ENCODE measurements at regions not wholly inside any gene's neighbourhood (a gene's known extent, or its start where the extent isn't known, plus 50 kb on each side); places are given as distances from the start of the nearest gene placed in this dataset.
"Not testable (repeated sequence)": the region's sequence is repeated elsewhere in the genome, so short reads cannot be mapped to it uniquely, and the experiment has no call there.

- no peak for DNase-seq
These were observed 636.2 kb upstream of the KLF12 start for GRCh38 chr13:74770361-74770760.

- DNase-seq: no peak
These were observed 635.1 kb upstream of the KLF12 start for GRCh38 chr13:74769333-74769732.

GRCh38 chr13:74768521-74769085 lies 634.4 kb upstream of the KLF12 start:
- no peak for DNase-seq

GRCh38 chr13:74767050-74767449 lies 632.8 kb upstream of the KLF12 start:
- DNase-seq: no peak

- DNase-seq: no peak
These were observed 631.8 kb upstream of the KLF12 start for GRCh38 chr13:74765955-74766354.

GRCh38 chr13:74761801-74762757 lies 627.9 kb upstream of the KLF12 start:
- DNase-seq: no peak

GRCh38 chr13:74758188-74758587 lies 624.0 kb upstream of the KLF12 start:
- no peak for DNase-seq

GRCh38 chr13:74755065-74755464 lies 620.9 kb upstream of the KLF12 start:
- no peak for DNase-seq

GRCh38 chr13:74751739-74752138 lies 617.5 kb upstream of the KLF12 start:
- peak in 1 of 2 experiments; percentile 63 for DNase-seq

- DNase-seq: no peak
These were observed 613.2 kb upstream of the KLF12 start for GRCh38 chr13:74747186-74747955.

GRCh38 chr13:74743992-74744391 lies 609.8 kb upstream of the KLF12 start:
- no peak for DNase-seq

GRCh38 chr13:74741732-74742131 lies 607.5 kb upstream of the KLF12 start:
- DNase-seq: no peak

GRCh38 chr13:74732736-74733385 lies 598.7 kb upstream of the KLF12 start:
- no peak for DNase-seq

- no peak for DNase-seq
These were observed 597.5 kb upstream of the KLF12 start for GRCh38 chr13:74731731-74732130.

GRCh38 chr13:74730556-74731331 lies 596.5 kb upstream of the KLF12 start:
- DNase-seq: no peak

- no peak for DNase-seq
These were observed 592.0 kb upstream of the KLF12 start for GRCh38 chr13:74726206-74726605.

GRCh38 chr13:74718232-74718842 lies 584.1 kb upstream of the KLF12 start:
- DNase-seq: not testable (repeated sequence)

- DNase-seq: no peak
These were observed 581.5 kb upstream of the KLF12 start for GRCh38 chr13:74715718-74716117.

GRCh38 chr13:74710006-74710405 lies 575.8 kb upstream of the KLF12 start:
- no peak for DNase-seq

- DNase-seq: no peak
These were observed 575.0 kb upstream of the KLF12 start for GRCh38 chr13:74709226-74709625.

GRCh38 chr13:74708629-74709028 lies 574.4 kb upstream of the KLF12 start:
- no peak for DNase-seq

- DNase-seq: no peak
These were observed 573.1 kb upstream of the KLF12 start for GRCh38 chr13:74707291-74707690.
